ENCODE measurements at regions not wholly inside any gene's neighbourhood (a gene's known extent, or its start where the extent isn't known, plus 50 kb on each side); places are given as distances from the start of the nearest gene placed in this dataset.

DNA sequence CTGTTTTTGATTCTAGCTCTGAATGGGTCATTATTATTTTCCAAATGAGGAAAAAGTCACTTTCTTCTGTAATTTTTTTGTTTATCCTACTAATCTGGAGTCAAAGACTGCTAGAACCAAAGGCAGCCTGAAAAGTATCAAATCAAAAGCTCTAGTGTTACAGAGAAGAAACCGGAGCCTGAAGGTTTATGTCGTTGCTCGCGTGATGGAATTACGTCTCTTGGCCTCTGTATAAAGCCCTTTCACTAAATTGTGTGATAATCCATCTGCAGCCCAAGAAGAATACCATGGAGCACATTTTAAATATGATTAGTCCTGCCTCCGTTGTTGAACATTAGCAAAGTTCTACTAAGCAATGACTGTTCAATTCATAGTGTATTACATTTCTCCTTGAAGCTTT lies 738.6 kb downstream of the C6orf118 start:
- H3K27me3 ChIP-seq (replicated peaks; ENCODE audit: insufficient read depth, low read length), result no peaks in the 10 kb centered on the region
- H2AFZ ChIP-seq (ENCODE audit: low read length), result no peak overlapping the region
- H3K4me3 ChIP-seq (ENCODE audit: low read length), result no peak overlapping the region
- no peak for DNase-seq
- H3F3A ChIP-seq (ENCODE audit: insufficient read depth, low read length), result no peaks in the 10 kb centered on the region
- H3K79me2 ChIP-seq (ENCODE audit: low read length), result no peaks in the 10 kb centered on the region
- H3K9me2 ChIP-seq (replicated peaks; ENCODE audit: insufficient read depth, low read length), result no peaks in the 10 kb centered on the region
- TF ChIP-seq, protein P1, sequence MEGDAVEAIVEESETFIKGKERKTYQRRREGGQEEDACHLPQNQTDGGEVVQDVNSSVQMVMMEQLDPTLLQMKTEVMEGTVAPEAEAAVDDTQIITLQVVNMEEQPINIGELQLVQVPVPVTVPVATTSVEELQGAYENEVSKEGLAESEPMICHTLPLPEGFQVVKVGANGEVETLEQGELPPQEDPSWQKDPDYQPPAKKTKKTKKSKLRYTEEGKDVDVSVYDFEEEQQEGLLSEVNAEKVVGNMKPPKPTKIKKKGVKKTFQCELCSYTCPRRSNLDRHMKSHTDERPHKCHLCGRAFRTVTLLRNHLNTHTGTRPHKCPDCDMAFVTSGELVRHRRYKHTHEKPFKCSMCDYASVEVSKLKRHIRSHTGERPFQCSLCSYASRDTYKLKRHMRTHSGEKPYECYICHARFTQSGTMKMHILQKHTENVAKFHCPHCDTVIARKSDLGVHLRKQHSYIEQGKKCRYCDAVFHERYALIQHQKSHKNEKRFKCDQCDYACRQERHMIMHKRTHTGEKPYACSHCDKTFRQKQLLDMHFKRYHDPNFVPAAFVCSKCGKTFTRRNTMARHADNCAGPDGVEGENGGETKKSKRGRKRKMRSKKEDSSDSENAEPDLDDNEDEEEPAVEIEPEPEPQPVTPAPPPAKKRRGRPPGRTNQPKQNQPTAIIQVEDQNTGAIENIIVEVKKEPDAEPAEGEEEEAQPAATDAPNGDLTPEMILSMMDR (IDR thresholded peaks at IDR 0.05; ENCODE audit: low read length), result no peak
- TF ChIP-seq EZH2phosphoT487 (IDR thresholded peaks at IDR 0.05; ENCODE audit: low read length), result no peak
- TF ChIP-seq EZH2 (optimal IDR thresholded peaks at IDR 0.05; ENCODE audit: low read depth, low read length), result no peak
- no peaks in the 10 kb centered on the region for H3K4me1 ChIP-seq (ENCODE audit: low read length)
- H3K27ac ChIP-seq (ENCODE audit: low read length), result no peak overlapping the region
- H3K9ac ChIP-seq (ENCODE audit: low read length), result no peak overlapping the region
- no peak overlapping the region for H3K4me2 ChIP-seq (ENCODE audit: low read depth, low read length)
- H4K20me1 ChIP-seq (ENCODE audit: insufficient read depth, low read length), result no peaks in the 10 kb centered on the region
- H3K36me3 ChIP-seq (replicated peaks; ENCODE audit: insufficient read depth, low read length), result no peaks in the 10 kb centered on the region
- no peaks in the 10 kb centered on the region for H3K9me3 ChIP-seq (replicated peaks; ENCODE audit: insufficient read depth, low read length)

- no peak for DNase-seq
These were observed 739.9 kb downstream of the C6orf118 start for GRCh38 chr6:164569509-164569908.

DNA sequence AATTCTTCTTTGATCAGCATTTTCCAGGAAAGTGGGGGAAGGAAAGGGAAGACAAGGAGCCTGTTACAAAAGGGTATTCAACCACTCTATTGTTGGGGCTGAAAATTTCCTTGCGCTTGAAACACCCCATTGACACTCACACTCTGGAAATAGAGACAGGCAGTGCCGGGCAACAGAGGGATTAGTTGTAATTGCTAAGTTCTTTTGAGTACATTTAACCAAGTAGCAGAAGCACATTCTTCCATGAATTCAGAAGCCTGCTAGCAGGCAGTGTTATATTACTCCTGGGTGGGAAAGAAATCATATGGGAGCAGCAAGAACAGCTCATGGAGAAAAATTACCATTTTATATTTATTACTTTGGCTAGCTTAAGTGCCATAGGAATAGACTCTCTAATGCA lies 745.5 kb downstream of the C6orf118 start:
- no peak for DNase-seq
- Histone ChIP-seq H3K4me3 (ENCODE audit: low read length) (no peak overlapping the region), H3K4me2 (ENCODE audit: low read depth, low read length) (no peak overlapping the region), H3F3A (ENCODE audit: insufficient read depth, low read length) (no peaks in the 10 kb centered on the region), H4K20me1 (ENCODE audit: insufficient read depth, low read length) (no peaks in the 10 kb centered on the region), H3K79me2 (ENCODE audit: low read length) (no peaks in the 10 kb centered on the region), H3K9ac (ENCODE audit: low read length) (no peak overlapping the region), H3K36me3 (replicated peaks; ENCODE audit: insufficient read depth, low read length) (no peaks in the 10 kb centered on the region), H3K27me3 (replicated peaks; ENCODE audit: insufficient read depth, low read length) (no peaks in the 10 kb centered on the region), H3K9me3 (replicated peaks; ENCODE audit: insufficient read depth, low read length) (no peaks in the 10 kb centered on the region), H3K9me2 (replicated peaks; ENCODE audit: insufficient read depth, low read length) (no peaks in the 10 kb centered on the region), H3K4me1 (ENCODE audit: low read length) (no peaks in the 10 kb centered on the region), H2AFZ (ENCODE audit: low read length) (no peak overlapping the region), H3K27ac (ENCODE audit: low read length) (no peak overlapping the region)
- no peak for TF ChIP-seq EZH2 (optimal IDR thresholded peaks at IDR 0.05; ENCODE audit: low read depth, low read length)
- TF ChIP-seq EZH2phosphoT487 (IDR thresholded peaks at IDR 0.05; ENCODE audit: low read length), result no peak
- TF ChIP-seq, protein P1 (IDR thresholded peaks at IDR 0.05; ENCODE audit: low read length), result no peak

More at GRCh38 chr6:164569509-164569908, 739.9 kb downstream of the C6orf118 start:
- no peaks in the 10 kb centered on the region for H3F3A ChIP-seq (ENCODE audit: insufficient read depth, low read length)
- no peak overlapping the region for H3K4me2 ChIP-seq (ENCODE audit: low read depth, low read length)
- no peak for TF ChIP-seq EZH2phosphoT487 (IDR thresholded peaks at IDR 0.05; ENCODE audit: low read length)
- TF ChIP-seq EZH2 (optimal IDR thresholded peaks at IDR 0.05; ENCODE audit: low read depth, low read length), result no peak
- TF ChIP-seq, protein P1 (IDR thresholded peaks at IDR 0.05; ENCODE audit: low read length), result no peak
- no peaks in the 10 kb centered on the region for H3K27me3 ChIP-seq (replicated peaks; ENCODE audit: insufficient read depth, low read length)
- no peak overlapping the region for H2AFZ ChIP-seq (ENCODE audit: low read length)
- no peaks in the 10 kb centered on the region for H3K36me3 ChIP-seq (replicated peaks; ENCODE audit: insufficient read depth, low read length)
- H4K20me1 ChIP-seq (ENCODE audit: insufficient read depth, low read length), result no peaks in the 10 kb centered on the region
- no peaks in the 10 kb centered on the region for H3K4me1 ChIP-seq (ENCODE audit: low read length)
- no peaks in the 10 kb centered on the region for H3K9me2 ChIP-seq (replicated peaks; ENCODE audit: insufficient read depth, low read length)
- no peak overlapping the region for H3K4me3 ChIP-seq (ENCODE audit: low read length)
- no peaks in the 10 kb centered on the region for H3K79me2 ChIP-seq (ENCODE audit: low read length)
- no peaks in the 10 kb centered on the region for H3K9me3 ChIP-seq (replicated peaks; ENCODE audit: insufficient read depth, low read length)
- H3K9ac ChIP-seq (ENCODE audit: low read length), result no peak overlapping the region
- no peak overlapping the region for H3K27ac ChIP-seq (ENCODE audit: low read length)

Measured in MM.1S (cell line).